Activated B cell treated with CpG ODN at 0.5 μM for 24 hours (primary cell): ENCODE measurements at regions not wholly inside any gene's neighbourhood (a gene's known extent, or its start where the extent isn't known, plus 50 kb on each side); places are given as distances from the start of the nearest gene placed in this dataset.
"Not testable (repeated sequence)": the region's sequence is repeated elsewhere in the genome, so short reads cannot be mapped to it uniquely, and the experiment has no call there.

ENCODE experiments used
- ATAC-seq: fragments of 200-7000 bp; cut with Tn5 transposase; one replicate; pipeline ENCODE4 v1.10.0; 2021; ENCODE audit warnings: low read depth, mild to moderate bottlenecking, moderate library complexity
- CTCF ChIA-PET: fragments of 350-600 bp; sonication (Branson Sonifier 250); formaldehyde crosslinking; loops from one replicate; lab custom pipeline; 2021; ENCODE audit warnings: antibody characterized with exemption; lab: Charles Lee
- POLR2A ChIA-PET: fragments of 350-600 bp; sonication (Branson Sonifier 250); formaldehyde crosslinking; loops from one replicate; lab custom pipeline; 2021; ENCODE audit warnings: antibody characterized with exemption; lab: Charles Lee
- DNase-seq: peaks from one replicate; pipeline ENCODE4 v3.0.0; 2022
- H3K27ac Mint-ChIP-seq: one replicate; pipeline ENCODE4 v1.8.0; 2020; ENCODE audit warnings: mixed read lengths
- H3K27me3 Mint-ChIP-seq: one replicate; pipeline ENCODE4 v1.8.0; 2021; ENCODE audit warnings: mixed read lengths
- H3K36me3 Mint-ChIP-seq: one replicate; pipeline ENCODE4 v1.8.0; 2021; ENCODE audit warnings: low read depth, mixed read lengths
- H3K4me1 Mint-ChIP-seq: one replicate; pipeline ENCODE4 v1.8.0; 2021; ENCODE audit warnings: mixed read lengths
- H3K4me3 Mint-ChIP-seq: one replicate; pipeline ENCODE4 v1.8.0; 2020; ENCODE audit warnings: mild to moderate bottlenecking, mixed read lengths
- H3K9me3 Mint-ChIP-seq: one replicate; pipeline ENCODE4 v1.8.0; 2020; ENCODE audit warnings: mixed read lengths
- intact Hi-C: fragments of 100-400 bp; cut with micrococcal nuclease; formaldehyde crosslinking; loops from one replicate; pipeline ENCODE4 v1.15.1; 2024
- TF ChIP-seq, protein P1 (sequence below): fragments of 200-600 bp; IDR thresholded peaks from one replicate; pipeline ENCODE4 v1.8.0; 2022; ENCODE audit warnings: antibody characterized with exemption, mild to moderate bottlenecking

GRCh38 chr7:93810561-93810960 is 80.0 kb downstream of the TFPI2 start:
- intact Hi-C loops, result no loop called here
- POLR2A ChIA-PET, result no interaction called here
- H3K4me1 Mint-ChIP-seq, result no peaks in the 10 kb centered on the region
- TF ChIP-seq, protein P1, sequence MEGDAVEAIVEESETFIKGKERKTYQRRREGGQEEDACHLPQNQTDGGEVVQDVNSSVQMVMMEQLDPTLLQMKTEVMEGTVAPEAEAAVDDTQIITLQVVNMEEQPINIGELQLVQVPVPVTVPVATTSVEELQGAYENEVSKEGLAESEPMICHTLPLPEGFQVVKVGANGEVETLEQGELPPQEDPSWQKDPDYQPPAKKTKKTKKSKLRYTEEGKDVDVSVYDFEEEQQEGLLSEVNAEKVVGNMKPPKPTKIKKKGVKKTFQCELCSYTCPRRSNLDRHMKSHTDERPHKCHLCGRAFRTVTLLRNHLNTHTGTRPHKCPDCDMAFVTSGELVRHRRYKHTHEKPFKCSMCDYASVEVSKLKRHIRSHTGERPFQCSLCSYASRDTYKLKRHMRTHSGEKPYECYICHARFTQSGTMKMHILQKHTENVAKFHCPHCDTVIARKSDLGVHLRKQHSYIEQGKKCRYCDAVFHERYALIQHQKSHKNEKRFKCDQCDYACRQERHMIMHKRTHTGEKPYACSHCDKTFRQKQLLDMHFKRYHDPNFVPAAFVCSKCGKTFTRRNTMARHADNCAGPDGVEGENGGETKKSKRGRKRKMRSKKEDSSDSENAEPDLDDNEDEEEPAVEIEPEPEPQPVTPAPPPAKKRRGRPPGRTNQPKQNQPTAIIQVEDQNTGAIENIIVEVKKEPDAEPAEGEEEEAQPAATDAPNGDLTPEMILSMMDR, result no peak
- no peak for DNase-seq
- no peak overlapping the region for H3K27ac Mint-ChIP-seq
- H3K9me3 Mint-ChIP-seq, result peaks cover 5% of the 10 kb centered on the region
- H3K36me3 Mint-ChIP-seq, result no peaks in the 10 kb centered on the region
- H3K4me3 Mint-ChIP-seq, result no peak overlapping the region
- CTCF ChIA-PET, result no interaction called here
- no peak for ATAC-seq
- no peaks in the 10 kb centered on the region for H3K27me3 Mint-ChIP-seq

- Mint-ChIP-seq H3K27ac (no peak overlapping the region), H3K36me3 (no peaks in the 10 kb centered on the region), H3K9me3 (peaks cover 14% of the 10 kb centered on the region), H3K4me3 (no peak overlapping the region), H3K27me3 (no peaks in the 10 kb centered on the region), H3K4me1 (no peaks in the 10 kb centered on the region)
- intact Hi-C loops, result no loop called here
- TF ChIP-seq, protein P1, result no peak
- ChIA-PET POLR2A (no interaction called here), CTCF (no interaction called here)
- no peak for DNase-seq
- no peak for ATAC-seq
These were observed 85.8 kb downstream of the TFPI2 start for GRCh38 chr7:93804726-93805125.

- intact Hi-C loops, result loop anchor here (1.0 to 2.0 kb wide), 5 partner anchors 15 to 595 kb away; no protein-coding TSS in a partner anchor
These were observed 90.7 kb downstream of the TFPI2 start for GRCh38 chr7:93799750-93800357.

DNA sequence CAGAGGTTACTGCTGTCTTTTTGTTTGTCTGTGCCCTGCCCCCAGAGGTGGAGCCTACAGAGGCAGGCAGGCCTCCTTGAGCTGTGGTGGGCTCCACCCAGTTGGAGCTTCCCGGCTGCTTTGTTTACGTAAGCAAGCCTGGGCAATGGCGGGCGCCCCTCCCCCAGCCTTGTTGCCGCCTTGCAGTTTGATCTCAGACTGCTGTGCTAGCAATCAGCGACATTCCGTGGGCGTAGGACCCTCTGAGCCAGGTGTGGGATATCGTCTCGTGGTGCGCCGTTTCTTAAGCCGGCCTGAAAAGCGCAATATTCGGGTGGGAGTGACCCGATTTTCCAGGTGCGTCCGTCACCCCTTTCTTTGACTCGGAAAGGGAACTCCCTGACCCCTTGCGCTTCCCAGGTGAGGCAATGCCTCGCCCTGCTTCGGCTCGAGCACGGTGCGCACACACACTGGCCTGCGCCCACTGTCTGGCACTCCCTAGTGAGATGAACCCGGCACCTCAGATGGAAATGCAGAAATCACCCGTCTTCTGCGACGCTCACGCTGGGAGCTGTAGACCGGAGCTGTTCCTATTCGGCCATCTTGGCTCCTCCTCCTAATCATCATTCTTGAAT is 97.4 kb downstream of the TFPI2 start:
- H3K4me1 Mint-ChIP-seq, H3K9me3 Mint-ChIP-seq, H3K36me3 Mint-ChIP-seq, intact Hi-C loops, H3K27me3 Mint-ChIP-seq, DNase-seq, ATAC-seq, CTCF ChIA-PET, POLR2A ChIA-PET, H3K27ac Mint-ChIP-seq, H3K4me3 Mint-ChIP-seq: not testable (repeated sequence)

More at GRCh38 chr7:93799750-93800357, 90.7 kb downstream of the TFPI2 start:
- Mint-ChIP-seq H3K27me3 (peaks cover 2% of the 10 kb centered on the region), H3K9me3 (peaks cover 9% of the 10 kb centered on the region), H3K4me3 (no peak overlapping the region), H3K4me1 (no peaks in the 10 kb centered on the region), H3K36me3 (no peaks in the 10 kb centered on the region), H3K27ac (no peak overlapping the region)
- ATAC-seq (no peak), DNase-seq (no peak)
- ChIA-PET POLR2A (no interaction called here), CTCF (interaction anchor here (2.5 kb wide), 1 partner anchor 595 kb away, joined by 19 read pairs; the partner anchor contains the start of gene COL1A2)
- TF ChIP-seq, protein P1, result no peak

DNA sequence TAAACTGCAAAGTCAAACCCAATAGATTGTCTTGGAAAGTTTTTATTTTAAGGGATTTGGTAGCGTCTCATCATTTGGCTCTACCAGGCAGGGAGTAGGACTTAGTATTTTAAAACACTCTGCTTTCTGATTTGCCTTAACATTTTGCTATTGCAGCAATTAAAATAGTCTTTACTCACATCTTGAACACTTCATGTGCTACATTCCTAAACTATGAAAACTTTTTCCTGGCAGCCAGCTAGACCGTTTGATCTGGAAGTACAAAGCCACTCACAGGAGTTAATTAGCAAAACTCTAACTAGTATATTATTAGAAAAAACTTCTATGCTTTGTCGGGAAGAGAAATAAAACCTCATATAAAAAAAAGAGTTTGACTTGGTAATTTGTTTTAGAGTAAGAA is 111.4 kb downstream of the TFPI2 start:
- CTCF ChIA-PET, result no interaction called here
- DNase-seq (no peak), ATAC-seq (no peak)
- POLR2A ChIA-PET, result no interaction called here
- H3K27me3 Mint-ChIP-seq, result no peaks in the 10 kb centered on the region
- no peak overlapping the region for H3K4me3 Mint-ChIP-seq
- no peaks in the 10 kb centered on the region for H3K9me3 Mint-ChIP-seq
- H3K4me1 Mint-ChIP-seq, result no peaks in the 10 kb centered on the region
- intact Hi-C loops, result no loop called here
- TF ChIP-seq, protein P1, result no peak
- H3K27ac Mint-ChIP-seq, result no peak overlapping the region
- no peaks in the 10 kb centered on the region for H3K36me3 Mint-ChIP-seq
